Loucy (cell line): ENCODE measurements at regions not wholly inside any gene's neighbourhood (a gene's known extent, or its start where the extent isn't known, plus 50 kb on each side); places are given as distances from the start of the nearest gene placed in this dataset.

ENCODE experiments used
- H2AFZ ChIP-seq: fragments of 200-600 bp; sonication (generic); 2 replicates; pipeline ENCODE4 v1.6.0; 2016; ENCODE audit warnings: antibody characterized with exemption, mild to moderate bottlenecking, low read length, moderate library complexity
- H3F3A ChIP-seq: fragments of 200-600 bp; 2 replicates; pipeline ENCODE4 v1.6.0; 2016; ENCODE audit warnings: antibody characterized with exemption, low read depth, mild to moderate bottlenecking
- H3K27me3 ChIP-seq: fragments of 200-600 bp; sonication (generic); 2 replicates; pipeline ENCODE4 v1.6.1; 2014; ENCODE audit warnings: low read length, mild to moderate bottlenecking; ENCODE audit not compliant: insufficient read depth, poor library complexity, severe bottlenecking
- H3K36me3 ChIP-seq: fragments of 200-600 bp; sonication (generic); 2 replicates; pipeline ENCODE4 v1.6.1; 2016; ENCODE audit warnings: low read length; ENCODE audit not compliant: insufficient read depth
- H3K4me1 ChIP-seq: fragments of 200-600 bp; sonication (generic); 2 replicates; pipeline ENCODE4 v1.5.1; 2014; ENCODE audit warnings: low read length, mild to moderate bottlenecking; ENCODE audit not compliant: insufficient read depth, poor library complexity, severe bottlenecking
- H3K4me2 ChIP-seq: fragments of 200-600 bp; sonication (generic); 2 replicates; pipeline ENCODE4 v1.6.0; 2014; ENCODE audit warnings: antibody characterized with exemption, low read length, low read depth, mild to moderate bottlenecking; ENCODE audit not compliant: poor library complexity, severe bottlenecking
- H3K4me3 ChIP-seq: fragments of 200-600 bp; sonication (generic); 2 replicates; pipeline ENCODE4 v1.5.1; 2014; ENCODE audit warnings: low read length, mild to moderate bottlenecking, mixed read lengths; ENCODE audit not compliant: poor library complexity, severe bottlenecking
- H3K79me2 ChIP-seq: fragments of 200-600 bp; sonication (generic); 2 replicates; pipeline ENCODE4 v1.6.1; 2014; ENCODE audit warnings: low read length; ENCODE audit not compliant: insufficient read depth
- H3K9ac ChIP-seq: fragments of 200-600 bp; sonication (generic); 2 replicates; pipeline ENCODE4 v1.6.0; 2014; ENCODE audit warnings: mild to moderate bottlenecking, low read depth, low read length, moderate library complexity; ENCODE audit not compliant: poor library complexity, severe bottlenecking
- H3K9me2 ChIP-seq: fragments of 200-600 bp; sonication (generic); replicated peaks from 2 replicates; pipeline ENCODE4 v1.6.1; 2016; ENCODE audit warnings: low read depth, low read length, mixed read lengths
- H3K9me3 ChIP-seq: fragments of 200-600 bp; sonication (generic); 2 replicates; pipeline ENCODE4 v1.6.1; 2014; ENCODE audit warnings: mild to moderate bottlenecking, antibody characterized with exemption, low read length, low read depth; ENCODE audit not compliant: insufficient read depth
- H4K20me1 ChIP-seq: fragments of 200-600 bp; sonication (generic); 2 replicates; pipeline ENCODE4 v1.6.0; 2014; ENCODE audit warnings: antibody characterized with exemption, low read length, mild to moderate bottlenecking; ENCODE audit not compliant: insufficient read depth, poor library complexity, severe bottlenecking
- EZH2phosphoT487 ChIP-seq: fragments of 200-600 bp; IDR thresholded peaks from 2 replicates; pipeline ENCODE4 v1.6.1; 2018; ENCODE audit warnings: antibody characterized with exemption, mild to moderate bottlenecking, moderate library complexity, borderline replicate concordance
- TF ChIP-seq, protein P1 (sequence below): fragments of 200-600 bp; sonication (generic); conservative IDR thresholded peaks from 2 replicates; pipeline ENCODE4 v1.5.1; 2014; ENCODE audit warnings: mild to moderate bottlenecking, antibody characterized with exemption, low read length

- Histone ChIP-seq H3K79me2 (no peaks in the 10 kb centered on the region), H2AFZ (no peak overlapping the region), H4K20me1 (no peaks in the 10 kb centered on the region), H3F3A (no peaks in the 10 kb centered on the region), H3K9ac (no peak overlapping the region), H3K4me1 (peaks cover 8% of the 10 kb centered on the region), H3K9me3 (peaks cover 11% of the 10 kb centered on the region; the same call in 1 of the 2 replicates), H3K27me3 (no peaks in the 10 kb centered on the region), H3K36me3 (no peaks in the 10 kb centered on the region), H3K4me2 (no peak overlapping the region), H3K4me3 (no peak overlapping the region), H3K9me2 (no peaks in the 10 kb centered on the region)
- TF ChIP-seq, protein P1, sequence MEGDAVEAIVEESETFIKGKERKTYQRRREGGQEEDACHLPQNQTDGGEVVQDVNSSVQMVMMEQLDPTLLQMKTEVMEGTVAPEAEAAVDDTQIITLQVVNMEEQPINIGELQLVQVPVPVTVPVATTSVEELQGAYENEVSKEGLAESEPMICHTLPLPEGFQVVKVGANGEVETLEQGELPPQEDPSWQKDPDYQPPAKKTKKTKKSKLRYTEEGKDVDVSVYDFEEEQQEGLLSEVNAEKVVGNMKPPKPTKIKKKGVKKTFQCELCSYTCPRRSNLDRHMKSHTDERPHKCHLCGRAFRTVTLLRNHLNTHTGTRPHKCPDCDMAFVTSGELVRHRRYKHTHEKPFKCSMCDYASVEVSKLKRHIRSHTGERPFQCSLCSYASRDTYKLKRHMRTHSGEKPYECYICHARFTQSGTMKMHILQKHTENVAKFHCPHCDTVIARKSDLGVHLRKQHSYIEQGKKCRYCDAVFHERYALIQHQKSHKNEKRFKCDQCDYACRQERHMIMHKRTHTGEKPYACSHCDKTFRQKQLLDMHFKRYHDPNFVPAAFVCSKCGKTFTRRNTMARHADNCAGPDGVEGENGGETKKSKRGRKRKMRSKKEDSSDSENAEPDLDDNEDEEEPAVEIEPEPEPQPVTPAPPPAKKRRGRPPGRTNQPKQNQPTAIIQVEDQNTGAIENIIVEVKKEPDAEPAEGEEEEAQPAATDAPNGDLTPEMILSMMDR = no peak
- no peak for TF ChIP-seq EZH2phosphoT487
Measured at GRCh38 chr14:101151226-101151926, 247.9 kb upstream of the RTL1 start.

DNA sequence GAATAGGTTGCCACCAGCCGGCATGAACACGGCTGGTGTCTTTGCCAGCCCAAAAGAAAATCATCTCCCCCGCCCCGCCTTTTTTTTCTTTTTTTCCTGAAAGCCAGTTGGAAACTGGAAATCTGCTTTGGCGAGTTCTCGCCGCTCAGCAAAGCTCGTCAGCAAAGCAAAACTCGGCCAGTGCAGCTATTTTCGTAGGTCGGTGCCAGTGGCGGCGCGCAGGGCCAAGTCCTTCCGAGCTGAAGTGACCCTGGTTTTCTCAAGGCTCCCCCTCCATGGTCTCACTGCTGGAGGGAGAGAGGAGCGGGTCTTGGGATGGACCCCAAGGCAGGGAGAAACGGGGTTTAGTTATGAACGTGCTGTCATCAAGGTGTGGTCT, 248.4 kb upstream of the RTL1 start:
- Histone ChIP-seq H3K9me2 (no peaks in the 10 kb centered on the region), H3F3A (no peaks in the 10 kb centered on the region), H3K36me3 (no peaks in the 10 kb centered on the region), H3K79me2 (no peaks in the 10 kb centered on the region), H3K9me3 (peaks cover 8% of the 10 kb centered on the region; the same call in 1 of the 2 replicates), H3K4me2 (no peak overlapping the region), H3K27me3 (no peaks in the 10 kb centered on the region), H3K4me3 (no peak overlapping the region), H2AFZ (no peak overlapping the region), H4K20me1 (no peaks in the 10 kb centered on the region), H3K4me1 (peaks cover 8% of the 10 kb centered on the region), H3K9ac (no peak overlapping the region)
- TF ChIP-seq, protein P1 = no peak
- TF ChIP-seq EZH2phosphoT487 = no peak

DNA sequence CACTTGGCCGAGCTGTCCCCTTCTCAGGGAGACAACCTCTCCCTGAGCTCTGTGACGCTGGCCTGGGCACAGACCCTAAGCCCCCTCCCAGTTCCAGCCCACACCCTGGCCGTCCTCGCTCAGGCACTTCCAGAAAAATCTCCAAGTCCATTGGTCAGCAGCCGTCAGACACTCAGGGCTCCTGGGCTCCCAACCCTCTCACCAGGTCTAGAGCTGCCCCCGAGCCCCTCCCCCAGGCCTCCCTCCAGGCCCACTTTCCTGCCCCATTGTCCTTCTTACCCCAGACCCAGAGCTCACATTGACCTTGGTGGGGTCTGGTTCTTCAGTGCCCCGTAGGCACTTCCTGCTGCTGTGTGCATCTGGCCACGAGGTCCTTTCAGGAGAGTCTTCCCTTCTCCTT, 249.3 kb upstream of the RTL1 start:
- no peaks in the 10 kb centered on the region for H3K27me3 ChIP-seq
- H3K4me3 ChIP-seq = no peak overlapping the region
- H2AFZ ChIP-seq = no peak overlapping the region
- no peaks in the 10 kb centered on the region for H3K36me3 ChIP-seq
- no peak overlapping the region for H3K4me2 ChIP-seq
- TF ChIP-seq, protein P1 = no peak
- no peak for TF ChIP-seq EZH2phosphoT487
- H3K79me2 ChIP-seq = no peaks in the 10 kb centered on the region
- no peak overlapping the region for H3K9ac ChIP-seq
- no peaks in the 10 kb centered on the region for H3F3A ChIP-seq
- no peaks in the 10 kb centered on the region for H3K9me3 ChIP-seq
- H3K9me2 ChIP-seq = no peaks in the 10 kb centered on the region
- H3K4me1 ChIP-seq = peaks cover 7% of the 10 kb centered on the region
- no peaks in the 10 kb centered on the region for H4K20me1 ChIP-seq
